Stomach (tissue), 8 donors: ENCODE measurements at regions not wholly inside any gene's neighbourhood (a gene's known extent, or its start where the extent isn't known, plus 50 kb on each side); places are given as distances from the start of the nearest gene placed in this dataset.

Source experiments
- DNase-seq, 2 donors: peaks; one replicate each; pipeline versions ENCODE4 v3.0.0 to v3.0.0-alpha.2; 2013 to 2019
- H3K27ac ChIP-seq, 5 donors: fragments of 200-600 bp in 4 of 5; sonication (generic) in 4 of 5; one replicate each; pipeline ENCODE4 v1.5.1; 2013 to 2019; ENCODE audit warnings: mild to moderate bottlenecking in 1 of 5, moderate library complexity in 1 of 5
- H3K27me3 ChIP-seq, 3 donors: fragments of 200-600 bp; sonication (generic); one replicate each; pipeline ENCODE4 v1.5.1; 2017 to 2019; ENCODE audit warnings: mixed run types in 1 of 3
- H3K36me3 ChIP-seq, 4 donors: fragments of 200-600 bp; sonication (generic); 1 replicate in 3 of 4; 2 replicates in 1 of 4; pipeline ENCODE4 v1.5.1; 2016 to 2019
- H3K4me1 ChIP-seq, 4 donors: fragments of 200-600 bp; sonication (generic); one replicate each; pipeline ENCODE4 v1.5.1; 2016 to 2019
- H3K4me3 ChIP-seq, 4 donors: fragments of 200-600 bp; sonication (generic) in 3 of 4; one replicate each; pipeline ENCODE4 v1.5.1; 2016 to 2019; ENCODE audit warnings: mild to moderate bottlenecking in 1 of 4
- H3K9me3 ChIP-seq, 4 donors: fragments of 200-600 bp; sonication (generic); one replicate each; pipeline ENCODE4 v1.5.1; 2016 to 2019
- EP300 ChIP-seq: sonication (generic); formaldehyde crosslinking; IDR thresholded peaks from one replicate; pipeline ENCODE4 v1.6.1; 2017; ENCODE audit warnings: antibody characterized with exemption
- POLR2A ChIP-seq, 4 donors: fragments of 450-650 bp; IDR thresholded peaks; one replicate each; pipeline ENCODE4 v1.6.1; 2016; ENCODE audit warnings: antibody characterized with exemption in 4 of 4, control low read depth in 2 of 4, mild to moderate bottlenecking in 1 of 4, moderate library complexity in 1 of 4
- POLR2AphosphoS5 ChIP-seq, 3 donors: sonication (generic); formaldehyde crosslinking; IDR thresholded peaks; one replicate each; pipeline ENCODE4 v1.6.1; 2016; ENCODE audit warnings: antibody characterized with exemption in 3 of 3
- WGBS, 5 donors: extraction: QIAGEN DNeasy Blood & Tissue Kit in 3 of 5; methylation state at CpG; one replicate each; pipeline versions ENCODE4 v1.1.5 to v1.1.7; 2013 to 2018; 5-methylcytosine and 5-hydroxymethylcytosine counted together
- intact Hi-C: fragments of 100-400 bp; cut with DNase I; formaldehyde crosslinking; loops from one replicate; pipeline ENCODE4 v1.15.1; 2023; ENCODE audit warnings: low total_unique reads
- TF ChIP-seq, protein P1 (sequence below), 7 experiments: fragments of 450-650 bp in 4 of 7; fragments of 200-600 bp in 3 of 7; sonication (generic) in 3 of 7; IDR thresholded peaks; one replicate each; pipeline ENCODE4 v1.5.1; 2016 to 2019; ENCODE audit warnings: antibody characterized with exemption in 7 of 7, control low read depth in 2 of 7, mild to moderate bottlenecking in 1 of 7
- donor health status: healthy with polysubstance abuse.
- donor health status: Bipolar disorder and iron deficiency.
- donor health status: healthy.

- Histone ChIP-seq H3K27ac (no peak overlapping the region), H3K27me3 (peaks cover 0 to 43% (median 4%) of the 10 kb centered on the region in 3 donors), H3K4me3 (no peak overlapping the region), H3K9me3 (peaks cover 0 to under 1% (median under 1%) of the 10 kb centered on the region in 4 donors), H3K4me1 (no peaks in the 10 kb centered on the region), H3K36me3 (no peaks in the 10 kb centered on the region)
- intact Hi-C loops, result no loop called here
- WGBS, 5 donors, result 71 to 88% (median 82%) methylated on average over 15 of the region's 15 CpGs
- TF ChIP-seq POLR2AphosphoS5 (IDR thresholded peaks at IDR 0.05), result no peak
- no peak for TF ChIP-seq POLR2A (IDR thresholded peaks at IDR 0.05)
- TF ChIP-seq, protein P1, sequence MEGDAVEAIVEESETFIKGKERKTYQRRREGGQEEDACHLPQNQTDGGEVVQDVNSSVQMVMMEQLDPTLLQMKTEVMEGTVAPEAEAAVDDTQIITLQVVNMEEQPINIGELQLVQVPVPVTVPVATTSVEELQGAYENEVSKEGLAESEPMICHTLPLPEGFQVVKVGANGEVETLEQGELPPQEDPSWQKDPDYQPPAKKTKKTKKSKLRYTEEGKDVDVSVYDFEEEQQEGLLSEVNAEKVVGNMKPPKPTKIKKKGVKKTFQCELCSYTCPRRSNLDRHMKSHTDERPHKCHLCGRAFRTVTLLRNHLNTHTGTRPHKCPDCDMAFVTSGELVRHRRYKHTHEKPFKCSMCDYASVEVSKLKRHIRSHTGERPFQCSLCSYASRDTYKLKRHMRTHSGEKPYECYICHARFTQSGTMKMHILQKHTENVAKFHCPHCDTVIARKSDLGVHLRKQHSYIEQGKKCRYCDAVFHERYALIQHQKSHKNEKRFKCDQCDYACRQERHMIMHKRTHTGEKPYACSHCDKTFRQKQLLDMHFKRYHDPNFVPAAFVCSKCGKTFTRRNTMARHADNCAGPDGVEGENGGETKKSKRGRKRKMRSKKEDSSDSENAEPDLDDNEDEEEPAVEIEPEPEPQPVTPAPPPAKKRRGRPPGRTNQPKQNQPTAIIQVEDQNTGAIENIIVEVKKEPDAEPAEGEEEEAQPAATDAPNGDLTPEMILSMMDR (IDR thresholded peaks at IDR 0.05), result no peak
- no peak for TF ChIP-seq EP300
- peak in 1 of 2 donors; percentile 8 for DNase-seq
These were observed 140.3 kb upstream of the SOX1 start for GRCh38 chr13:111926501-111927180.

GRCh38 chr13:111927181-111927540, 139.8 kb upstream of the SOX1 start:
- H3K36me3 ChIP-seq, result no peaks in the 10 kb centered on the region
- 87 to 91% (median 88%) methylated on average over 12 of the region's 12 CpGs for WGBS, 5 donors
- H3K9me3 ChIP-seq, result peaks cover 0 to 6% (median 5%) of the 10 kb centered on the region in 4 donors
- DNase-seq, result peak in 1 of 2 donors; percentile 8
- peaks cover 0 to 41% (median 4%) of the 10 kb centered on the region in 3 donors for H3K27me3 ChIP-seq
- intact Hi-C loops, result no loop called here
- H3K4me1 ChIP-seq, result no peaks in the 10 kb centered on the region
- TF ChIP-seq, protein P1 (IDR thresholded peaks at IDR 0.05), result no peak
- TF ChIP-seq POLR2AphosphoS5 (IDR thresholded peaks at IDR 0.05) (no peak), POLR2A (IDR thresholded peaks at IDR 0.05) (no peak), EP300 (no peak)
- H3K4me3 ChIP-seq, result no peak overlapping the region
- no peak overlapping the region for H3K27ac ChIP-seq

DNA sequence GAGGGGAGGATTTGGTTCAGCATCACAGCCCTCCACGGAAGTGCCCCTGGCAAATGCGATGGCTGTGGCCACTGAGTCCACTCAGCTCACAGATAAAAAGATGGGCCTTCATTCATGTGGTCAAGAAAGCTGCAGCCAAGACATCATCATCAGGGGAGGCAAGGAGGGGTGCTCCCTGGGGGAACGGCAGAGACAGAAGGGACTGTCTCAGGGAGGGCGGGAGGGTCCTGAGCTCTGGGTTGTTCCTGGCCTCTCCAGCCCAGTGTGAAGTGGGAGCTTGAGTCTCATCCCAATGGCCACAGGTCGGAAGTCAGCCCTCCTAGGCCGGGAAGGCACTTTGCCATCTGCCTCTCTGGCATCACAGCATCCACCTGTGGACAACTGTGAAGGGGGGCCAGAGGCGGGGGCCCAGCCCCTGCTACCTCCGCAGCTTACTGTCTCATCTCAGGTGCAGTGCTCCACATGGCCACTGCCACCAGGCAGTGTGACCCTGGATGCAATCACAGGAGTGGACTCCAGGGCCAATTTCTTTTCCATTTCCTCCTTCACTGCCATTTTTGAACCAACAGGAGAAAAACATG, 137.8 kb upstream of the SOX1 start:
- Histone ChIP-seq H3K4me1 (no peaks in the 10 kb centered on the region), H3K36me3 (no peaks in the 10 kb centered on the region), H3K27ac (no peak overlapping the region), H3K9me3 (peaks cover 0 to 19% (median 13%) of the 10 kb centered on the region in 4 donors), H3K27me3 (peaks cover 0 to 33% (median 2%) of the 10 kb centered on the region in 3 donors), H3K4me3 (no peak overlapping the region)
- 69 to 87% (median 83%) methylated on average over 7 to 8 of the region's 8 CpGs for WGBS, 5 donors
- intact Hi-C loops, result no loop called here
- no peak for TF ChIP-seq POLR2AphosphoS5 (IDR thresholded peaks at IDR 0.05)
- TF ChIP-seq EP300, result no peak
- TF ChIP-seq POLR2A (IDR thresholded peaks at IDR 0.05), result no peak
- TF ChIP-seq, protein P1 (IDR thresholded peaks at IDR 0.05), result no peak
- DNase-seq, result peak in 1 of 2 donors; percentile 18

GRCh38 chr13:111936267-111936925, 130.6 kb upstream of the SOX1 start:
- intact Hi-C loops, result no loop called here
- Histone ChIP-seq H3K4me3 (no peak overlapping the region), H3K9me3 (peaks cover 0 to 22% (median 16%) of the 10 kb centered on the region in 4 donors), H3K4me1 (no peaks in the 10 kb centered on the region), H3K27me3 (peaks cover 0 to 32% (median 0%) of the 10 kb centered on the region in 3 donors), H3K27ac (no peak overlapping the region), H3K36me3 (no peaks in the 10 kb centered on the region)
- no peak for TF ChIP-seq EP300
- TF ChIP-seq, protein P1 (IDR thresholded peaks at IDR 0.05), result no peak
- TF ChIP-seq POLR2AphosphoS5 (IDR thresholded peaks at IDR 0.05), result no peak
- no peak for TF ChIP-seq POLR2A (IDR thresholded peaks at IDR 0.05)
- WGBS, 5 donors, result 80 to 90% (median 88%) methylated on average over 3 of the region's 3 CpGs
- DNase-seq, result peak in 1 of 2 donors; percentile 22
